Peyer's patch (tissue), 4 donors: ENCODE measurements at regions not wholly inside any gene's neighbourhood (a gene's known extent, or its start where the extent isn't known, plus 50 kb on each side); places are given as distances from the start of the nearest gene placed in this dataset.

Source experiments
- POLR2A ChIP-seq, 2 donors: fragments of 450-650 bp; IDR thresholded peaks; one replicate each; pipeline ENCODE4 v1.5.1; 2017; ENCODE audit warnings: antibody characterized with exemption in 2 of 2, mild to moderate bottlenecking in 2 of 2, moderate library complexity in 2 of 2
- TF ChIP-seq, protein P1 (sequence below), 6 experiments: fragments of 450-650 bp in 4 of 6; fragments of 200-600 bp in 2 of 6; sonication (generic) in 1 of 6; IDR thresholded peaks; one replicate each; pipeline ENCODE4 v1.5.1; 2017 to 2019; ENCODE audit warnings: antibody characterized with exemption in 6 of 6, mild to moderate bottlenecking in 3 of 6, moderate library complexity in 1 of 6

DNA sequence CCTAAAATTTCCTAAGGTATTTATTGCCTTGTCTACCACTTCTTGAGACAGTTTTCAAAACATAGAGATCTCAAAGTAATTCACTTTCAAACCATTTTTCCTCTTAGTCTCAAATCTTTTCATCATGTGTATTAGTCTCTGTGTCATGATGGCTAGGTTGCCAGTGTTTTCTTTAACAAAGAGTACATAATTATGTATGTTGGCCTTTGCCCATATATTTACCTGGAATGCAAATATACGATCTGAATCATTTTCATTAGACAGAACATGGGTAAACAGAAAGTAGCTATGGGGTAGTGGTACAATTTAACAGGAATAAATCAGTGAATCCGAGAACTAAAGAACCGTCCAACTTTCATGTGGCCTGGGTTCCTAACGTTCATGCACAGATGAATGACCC lies 852.1 kb upstream of the MBL2 start:
- TF ChIP-seq, protein P1, sequence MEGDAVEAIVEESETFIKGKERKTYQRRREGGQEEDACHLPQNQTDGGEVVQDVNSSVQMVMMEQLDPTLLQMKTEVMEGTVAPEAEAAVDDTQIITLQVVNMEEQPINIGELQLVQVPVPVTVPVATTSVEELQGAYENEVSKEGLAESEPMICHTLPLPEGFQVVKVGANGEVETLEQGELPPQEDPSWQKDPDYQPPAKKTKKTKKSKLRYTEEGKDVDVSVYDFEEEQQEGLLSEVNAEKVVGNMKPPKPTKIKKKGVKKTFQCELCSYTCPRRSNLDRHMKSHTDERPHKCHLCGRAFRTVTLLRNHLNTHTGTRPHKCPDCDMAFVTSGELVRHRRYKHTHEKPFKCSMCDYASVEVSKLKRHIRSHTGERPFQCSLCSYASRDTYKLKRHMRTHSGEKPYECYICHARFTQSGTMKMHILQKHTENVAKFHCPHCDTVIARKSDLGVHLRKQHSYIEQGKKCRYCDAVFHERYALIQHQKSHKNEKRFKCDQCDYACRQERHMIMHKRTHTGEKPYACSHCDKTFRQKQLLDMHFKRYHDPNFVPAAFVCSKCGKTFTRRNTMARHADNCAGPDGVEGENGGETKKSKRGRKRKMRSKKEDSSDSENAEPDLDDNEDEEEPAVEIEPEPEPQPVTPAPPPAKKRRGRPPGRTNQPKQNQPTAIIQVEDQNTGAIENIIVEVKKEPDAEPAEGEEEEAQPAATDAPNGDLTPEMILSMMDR (IDR thresholded peaks at IDR 0.05), result no peak
- TF ChIP-seq POLR2A (IDR thresholded peaks at IDR 0.05), result no peak
